CD4-positive, alpha-beta memory T cell (primary cell): ENCODE measurements at regions not wholly inside any gene's neighbourhood (a gene's known extent, or its start where the extent isn't known, plus 50 kb on each side); places are given as distances from the start of the nearest gene placed in this dataset.

ENCODE experiments used
- CTCF ChIA-PET: fragments of 350-600 bp; sonication (Branson Sonifier 250); formaldehyde crosslinking; loops from one replicate; lab custom pipeline; 2021; ENCODE audit warnings: inconsistent platforms; ENCODE audit not compliant: partially characterized antibody; lab: Charles Lee
- POLR2A ChIA-PET: fragments of 350-600 bp; sonication (Branson Sonifier 250); formaldehyde crosslinking; loops from one replicate; lab custom pipeline; 2021; ENCODE audit not compliant: partially characterized antibody; lab: Charles Lee
- DNase-seq, 5 donors: peaks; one replicate each; pipeline versions ENCODE4 v3.0.0 to v3.0.0-alpha.2; 2020 to 2022; ENCODE audit warnings: mixed read lengths in 1 of 5
- H3K27ac ChIP-seq: one replicate; pipeline ENCODE4 v1.7.0; 2013; ENCODE audit warnings: low read depth, low read length
- H3K27me3 ChIP-seq: 2 replicates; pipeline ENCODE4 v1.7.0; 2013; ENCODE audit warnings: mild to moderate bottlenecking, low read length, moderate library complexity; ENCODE audit not compliant: insufficient read depth
- H3K36me3 ChIP-seq: 2 replicates; pipeline ENCODE4 v1.7.0; 2013; ENCODE audit warnings: mild to moderate bottlenecking, low read length, moderate library complexity; ENCODE audit not compliant: insufficient read depth
- H3K4me1 ChIP-seq: 2 replicates; pipeline ENCODE4 v1.7.0; 2013; ENCODE audit warnings: mild to moderate bottlenecking, low read length, moderate library complexity; ENCODE audit not compliant: insufficient read depth
- H3K4me3 ChIP-seq, 2 donors: one replicate each; pipeline ENCODE4 v1.7.0; 2013; ENCODE audit warnings: low read length in 2 of 2, mild to moderate bottlenecking in 1 of 2
- H3K9me3 ChIP-seq, 2 donors: one replicate each; pipeline ENCODE4 v1.7.0; 2013; ENCODE audit warnings: low read length in 2 of 2, control low read depth in 1 of 2; ENCODE audit not compliant: control insufficient read depth in 1 of 2
- H3K27ac Mint-ChIP-seq, 7 donors: one replicate each; pipeline ENCODE4 v1.8.0; 2020 to 2021; ENCODE audit warnings: mixed read lengths in 7 of 7, mild to moderate bottlenecking in 6 of 7, inconsistent platforms in 3 of 7, moderate library complexity in 3 of 7
- H3K27me3 Mint-ChIP-seq, 2 donors: one replicate each; pipeline ENCODE4 v1.8.0; 2020 to 2021; ENCODE audit warnings: mixed read lengths in 2 of 2
- H3K36me3 Mint-ChIP-seq, 2 donors: one replicate each; pipeline ENCODE4 v1.8.0; 2020 to 2021; ENCODE audit warnings: mixed read lengths in 2 of 2, inconsistent platforms in 1 of 2, mild to moderate bottlenecking in 1 of 2
- H3K4me1 Mint-ChIP-seq, 4 donors: one replicate each; pipeline ENCODE4 v1.8.0; 2020 to 2021; ENCODE audit warnings: mixed read lengths in 4 of 4, mild to moderate bottlenecking in 1 of 4
- H3K4me3 Mint-ChIP-seq, 8 donors: one replicate each; pipeline ENCODE4 v1.8.0; 2020 to 2021; ENCODE audit warnings: mixed read lengths in 8 of 8, mild to moderate bottlenecking in 7 of 8, moderate library complexity in 6 of 8, inconsistent platforms in 3 of 8
- H3K9me3 Mint-ChIP-seq, 8 donors: one replicate each; pipeline ENCODE4 v1.8.0; 2020 to 2021; ENCODE audit warnings: mixed read lengths in 8 of 8, mild to moderate bottlenecking in 5 of 8, inconsistent platforms in 3 of 8, moderate library complexity in 1 of 8
- intact Hi-C: fragments of 100-400 bp; cut with micrococcal nuclease; formaldehyde crosslinking; loops from one replicate; pipeline ENCODE4 v1.15.1; 2023

DNA sequence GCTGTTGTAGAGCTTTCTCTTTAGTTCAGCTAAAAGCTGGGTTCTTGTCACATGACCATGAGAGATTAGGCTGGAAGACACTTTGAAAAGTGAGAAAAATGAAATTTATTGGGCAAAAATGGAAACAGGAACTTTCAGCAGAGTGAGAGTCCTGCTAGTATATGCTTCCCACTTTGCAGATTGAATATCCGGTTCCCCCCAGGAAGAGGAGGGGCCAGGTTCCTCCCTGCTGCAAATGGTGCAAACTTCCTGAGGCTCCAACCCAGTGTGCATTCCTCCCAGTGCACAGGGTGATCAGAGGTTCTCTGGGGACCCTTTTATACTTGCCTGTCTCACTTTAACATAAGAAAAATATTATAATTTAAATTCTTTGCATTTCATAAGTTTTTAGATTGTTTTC lies 119.9 kb upstream of the SPIN4 start:
- no peak overlapping the region for H3K4me3 ChIP-seq
- DNase-seq = no peak
- Mint-ChIP-seq H3K27me3 (no peaks in the 10 kb centered on the region), H3K4me1 (no peaks in the 10 kb centered on the region), H3K4me3 (no peak overlapping the region), H3K9me3 (peaks cover 0 to 66% (median 45%) of the 10 kb centered on the region in 8 donors), H3K36me3 (peaks cover 16 to 40% of the 10 kb centered on the region in 2 donors), H3K27ac (no peak overlapping the region)
- intact Hi-C loops = no loop called here
- ChIA-PET POLR2A (no interaction called here), CTCF (no interaction called here)
- H3K36me3 ChIP-seq = no peaks in the 10 kb centered on the region
- H3K9me3 ChIP-seq = peaks cover 0 to 15% of the 10 kb centered on the region in 2 donors
- no peaks in the 10 kb centered on the region for H3K27me3 ChIP-seq
- no peaks in the 10 kb centered on the region for H3K4me1 ChIP-seq
- no peak overlapping the region for H3K27ac ChIP-seq

GRCh38 chrX:63470506-63470905 lies 119.4 kb upstream of the SPIN4 start:
- no peak overlapping the region for H3K27ac Mint-ChIP-seq
- no peak for DNase-seq
- H3K4me1 ChIP-seq = no peaks in the 10 kb centered on the region
- H3K27ac ChIP-seq = no peak overlapping the region
- H3K36me3 ChIP-seq = no peaks in the 10 kb centered on the region
- H3K4me3 Mint-ChIP-seq = no peak overlapping the region
- intact Hi-C loops = no loop called here
- ChIA-PET POLR2A (no interaction called here), CTCF (no interaction called here)
- H3K4me1 Mint-ChIP-seq = no peaks in the 10 kb centered on the region
- no peaks in the 10 kb centered on the region for H3K27me3 ChIP-seq
- peaks cover 11 to 37% of the 10 kb centered on the region in 2 donors for H3K36me3 Mint-ChIP-seq
- H3K4me3 ChIP-seq = no peak overlapping the region
- H3K9me3 Mint-ChIP-seq = peaks cover 0 to 61% (median 41%) of the 10 kb centered on the region in 8 donors
- H3K27me3 Mint-ChIP-seq = no peaks in the 10 kb centered on the region
- H3K9me3 ChIP-seq = peaks cover 0 to 10% of the 10 kb centered on the region in 2 donors

DNA sequence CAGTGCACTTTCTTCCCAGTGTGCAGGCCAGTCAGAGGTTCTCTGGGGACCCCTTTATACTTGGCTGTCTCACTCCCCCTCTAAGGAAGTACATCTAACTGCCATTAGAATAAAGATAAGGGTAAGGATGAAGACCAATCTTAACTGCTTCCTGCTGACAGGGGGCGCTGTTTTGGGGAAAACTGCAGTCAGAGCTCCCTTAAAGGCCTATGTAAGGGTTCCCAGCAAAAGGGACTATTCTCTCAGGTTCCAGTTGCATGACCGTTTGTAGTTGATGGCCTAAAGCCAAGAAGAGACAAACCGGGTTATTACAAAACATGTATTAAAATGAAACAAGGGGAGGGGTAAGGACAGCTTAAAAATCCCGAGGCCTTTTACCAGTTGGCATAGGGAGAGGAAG lies 115.6 kb upstream of the SPIN4 start:
- no peaks in the 10 kb centered on the region for H3K4me1 Mint-ChIP-seq
- Histone ChIP-seq H3K4me1 (no peaks in the 10 kb centered on the region), H3K27me3 (no peaks in the 10 kb centered on the region), H3K36me3 (no peaks in the 10 kb centered on the region), H3K9me3 (no peaks in the 10 kb centered on the region), H3K27ac (no peak overlapping the region), H3K4me3 (no peak overlapping the region)
- peaks cover 0 to 35% (median 26%) of the 10 kb centered on the region in 8 donors for H3K9me3 Mint-ChIP-seq
- no peak overlapping the region for H3K27ac Mint-ChIP-seq
- no peaks in the 10 kb centered on the region for H3K27me3 Mint-ChIP-seq
- ChIA-PET POLR2A (no interaction called here), CTCF (interaction anchor here (1.0 kb wide), 1 partner anchor 13 kb away, joined by 3 read pairs; no protein-coding TSS in a partner anchor)
- no peak overlapping the region for H3K4me3 Mint-ChIP-seq
- H3K36me3 Mint-ChIP-seq = peaks cover 11 to 21% of the 10 kb centered on the region in 2 donors
- DNase-seq = no peak
- intact Hi-C loops = no loop called here

DNA sequence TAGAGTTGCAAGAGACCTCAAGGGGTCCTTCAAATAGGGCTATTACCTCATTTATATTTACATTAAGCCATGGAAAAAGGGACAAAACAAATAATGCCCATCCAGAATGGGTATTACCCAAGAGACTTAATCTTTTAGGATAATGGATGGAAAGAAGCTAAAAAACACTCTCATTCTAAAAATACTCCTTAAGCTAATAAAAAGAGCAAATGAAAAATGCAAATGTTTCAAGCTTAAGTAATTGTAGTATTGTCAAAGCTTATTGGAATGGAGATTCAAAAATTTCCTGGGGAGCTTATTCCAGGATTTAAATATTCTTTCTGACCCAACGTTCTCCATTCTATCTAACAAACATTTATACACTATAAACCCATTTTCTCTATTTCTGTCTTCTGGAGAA lies 107.8 kb upstream of the SPIN4 start:
- no peak overlapping the region for H3K27ac ChIP-seq
- H3K36me3 Mint-ChIP-seq = peaks cover 25 to 36% of the 10 kb centered on the region in 2 donors
- intact Hi-C loops = no loop called here
- no peaks in the 10 kb centered on the region for H3K36me3 ChIP-seq
- CTCF ChIA-PET = no interaction called here
- no peaks in the 10 kb centered on the region for H3K4me1 ChIP-seq
- H3K27ac Mint-ChIP-seq = no peak overlapping the region
- no peak for DNase-seq
- no peak overlapping the region for H3K4me3 ChIP-seq
- H3K27me3 Mint-ChIP-seq = no peaks in the 10 kb centered on the region
- no peak overlapping the region for H3K4me3 Mint-ChIP-seq
- peaks cover 0 to 51% (median 34%) of the 10 kb centered on the region in 8 donors for H3K9me3 Mint-ChIP-seq
- no peaks in the 10 kb centered on the region for H3K4me1 Mint-ChIP-seq
- POLR2A ChIA-PET = no interaction called here
- no peaks in the 10 kb centered on the region for H3K27me3 ChIP-seq
- H3K9me3 ChIP-seq = no peaks in the 10 kb centered on the region

GRCh38 chrX:63453571-63453970 lies 102.4 kb upstream of the SPIN4 start:
- CTCF ChIA-PET = interaction anchor here (1.4 kb wide), 1 partner anchor 13 kb away, joined by 3 read pairs; no protein-coding TSS in a partner anchor
- H3K36me3 ChIP-seq = no peaks in the 10 kb centered on the region
- Mint-ChIP-seq H3K27ac (no peak overlapping the region), H3K27me3 (no peaks in the 10 kb centered on the region), H3K36me3 (peaks cover 44 to 53% of the 10 kb centered on the region in 2 donors), H3K4me1 (no peaks in the 10 kb centered on the region), H3K9me3 (peaks cover 0 to 70% (median 53%) of the 10 kb centered on the region in 8 donors), H3K4me3 (no peak overlapping the region)
- intact Hi-C loops = no loop called here
- no peak overlapping the region for H3K4me3 ChIP-seq
- no peaks in the 10 kb centered on the region for H3K27me3 ChIP-seq
- POLR2A ChIA-PET = no interaction called here
- H3K9me3 ChIP-seq = no peaks in the 10 kb centered on the region
- no peaks in the 10 kb centered on the region for H3K4me1 ChIP-seq
- no peak for DNase-seq
- no peak overlapping the region for H3K27ac ChIP-seq

GRCh38 chrX:63441717-63442116 lies 90.6 kb upstream of the SPIN4 start:
- no peak overlapping the region for H3K27ac Mint-ChIP-seq
- POLR2A ChIA-PET = no interaction called here

GRCh38 chrX:63439580-63439979 lies 88.4 kb upstream of the SPIN4 start:
- H3K36me3 Mint-ChIP-seq = peaks cover 11 to 23% of the 10 kb centered on the region in 2 donors

More at GRCh38 chrX:63441717-63442116, 90.6 kb upstream of the SPIN4 start:
- H3K27me3 Mint-ChIP-seq = no peaks in the 10 kb centered on the region
- no peaks in the 10 kb centered on the region for H3K9me3 ChIP-seq
- H3K36me3 ChIP-seq = no peaks in the 10 kb centered on the region
- intact Hi-C loops = no loop called here
- H3K4me1 Mint-ChIP-seq = peaks cover 0 to 2% (median 0%) of the 10 kb centered on the region in 4 donors
- H3K36me3 Mint-ChIP-seq = peaks cover 11 to 22% of the 10 kb centered on the region in 2 donors
- H3K27ac ChIP-seq = no peak overlapping the region
- no peak for DNase-seq
- no peaks in the 10 kb centered on the region for H3K27me3 ChIP-seq
- peaks cover 0 to 46% (median 13%) of the 10 kb centered on the region in 8 donors for H3K9me3 Mint-ChIP-seq
- no peaks in the 10 kb centered on the region for H3K4me1 ChIP-seq
- no peak overlapping the region for H3K4me3 Mint-ChIP-seq
- CTCF ChIA-PET = no interaction called here
- H3K4me3 ChIP-seq = no peak overlapping the region

More at GRCh38 chrX:63439580-63439979, 88.4 kb upstream of the SPIN4 start:
- H3K4me1 Mint-ChIP-seq = peaks cover 0 to 1% (median 0%) of the 10 kb centered on the region in 4 donors
- H3K9me3 ChIP-seq = no peaks in the 10 kb centered on the region
- POLR2A ChIA-PET = no interaction called here
- H3K4me1 ChIP-seq = no peaks in the 10 kb centered on the region
- no peak overlapping the region for H3K27ac ChIP-seq
- H3K9me3 Mint-ChIP-seq = peaks cover 0 to 37% (median 11%) of the 10 kb centered on the region in 8 donors
- no peaks in the 10 kb centered on the region for H3K36me3 ChIP-seq
- no peak overlapping the region for H3K4me3 Mint-ChIP-seq
- intact Hi-C loops = no loop called here
- CTCF ChIA-PET = no interaction called here
- H3K4me3 ChIP-seq = no peak overlapping the region
- no peak for DNase-seq
- no peak overlapping the region for H3K27ac Mint-ChIP-seq
- H3K27me3 Mint-ChIP-seq = no peaks in the 10 kb centered on the region
- no peaks in the 10 kb centered on the region for H3K27me3 ChIP-seq
